MM.1S (cell line): ENCODE measurements at regions not wholly inside any gene's neighbourhood (a gene's known extent, or its start where the extent isn't known, plus 50 kb on each side); places are given as distances from the start of the nearest gene placed in this dataset.

Source experiments
- EZH2 ChIP-seq: fragments of 300-600 bp; sonication (generic); optimal IDR thresholded peaks from 2 replicates; pipeline ENCODE3; 2017; ENCODE audit warnings: low read depth, mild to moderate bottlenecking, antibody characterized with exemption, low read length, mixed read lengths
- EZH2phosphoT487 ChIP-seq: fragments of 300-600 bp; sonication (generic); IDR thresholded peaks from 2 replicates; pipeline ENCODE4 v1.6.1; 2018; ENCODE audit warnings: antibody characterized with exemption, low read length
- TF ChIP-seq, protein P1 (sequence below): fragments of 300-600 bp; sonication (generic); IDR thresholded peaks from 2 replicates; pipeline ENCODE4 v1.5.1; 2016; ENCODE audit warnings: antibody characterized with exemption, low read length, mixed read lengths

- TF ChIP-seq, protein P1, sequence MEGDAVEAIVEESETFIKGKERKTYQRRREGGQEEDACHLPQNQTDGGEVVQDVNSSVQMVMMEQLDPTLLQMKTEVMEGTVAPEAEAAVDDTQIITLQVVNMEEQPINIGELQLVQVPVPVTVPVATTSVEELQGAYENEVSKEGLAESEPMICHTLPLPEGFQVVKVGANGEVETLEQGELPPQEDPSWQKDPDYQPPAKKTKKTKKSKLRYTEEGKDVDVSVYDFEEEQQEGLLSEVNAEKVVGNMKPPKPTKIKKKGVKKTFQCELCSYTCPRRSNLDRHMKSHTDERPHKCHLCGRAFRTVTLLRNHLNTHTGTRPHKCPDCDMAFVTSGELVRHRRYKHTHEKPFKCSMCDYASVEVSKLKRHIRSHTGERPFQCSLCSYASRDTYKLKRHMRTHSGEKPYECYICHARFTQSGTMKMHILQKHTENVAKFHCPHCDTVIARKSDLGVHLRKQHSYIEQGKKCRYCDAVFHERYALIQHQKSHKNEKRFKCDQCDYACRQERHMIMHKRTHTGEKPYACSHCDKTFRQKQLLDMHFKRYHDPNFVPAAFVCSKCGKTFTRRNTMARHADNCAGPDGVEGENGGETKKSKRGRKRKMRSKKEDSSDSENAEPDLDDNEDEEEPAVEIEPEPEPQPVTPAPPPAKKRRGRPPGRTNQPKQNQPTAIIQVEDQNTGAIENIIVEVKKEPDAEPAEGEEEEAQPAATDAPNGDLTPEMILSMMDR = no peak
- no peak for TF ChIP-seq EZH2
- TF ChIP-seq EZH2phosphoT487 = no peak
These were observed 869.4 kb upstream of the CDH6 start for GRCh38 chr5:30324083-30324482.
